ENCODE measurements at regions not wholly inside any gene's neighbourhood (a gene's known extent, or its start where the extent isn't known, plus 50 kb on each side); places are given as distances from the start of the nearest gene placed in this dataset.

DNA sequence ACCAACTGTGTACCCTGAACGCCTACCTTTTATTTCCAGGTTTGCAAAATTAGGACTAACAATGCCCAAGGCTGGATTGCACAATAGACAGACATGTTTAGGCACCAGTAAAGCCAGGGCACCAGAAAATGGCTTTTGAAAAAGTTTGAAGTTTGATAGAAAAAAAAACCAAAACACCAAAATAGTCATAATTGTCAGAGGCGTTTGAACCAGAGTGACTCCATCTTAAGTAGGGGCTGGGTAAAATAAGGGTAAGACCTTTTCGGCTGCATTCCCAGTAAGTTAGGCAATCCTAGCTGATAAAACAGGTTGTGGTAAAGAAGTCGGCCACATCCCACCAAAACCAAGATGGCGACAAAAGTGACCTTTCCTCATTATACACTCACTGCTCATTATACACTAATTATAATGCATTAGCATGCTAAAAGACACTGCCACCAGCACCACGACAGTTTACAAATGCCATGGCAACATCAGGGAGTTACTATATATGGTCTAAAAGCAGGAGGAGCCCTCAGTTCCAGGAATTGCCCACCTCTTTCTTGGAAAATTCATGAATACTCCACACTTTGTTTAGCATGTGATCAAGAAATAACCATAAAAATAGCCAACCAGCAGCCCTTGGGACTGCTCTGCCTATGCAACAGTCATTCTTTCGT lies 71.2 kb upstream of the EPCAM start (continued):
- TF ChIP-seq, protein P1, sequence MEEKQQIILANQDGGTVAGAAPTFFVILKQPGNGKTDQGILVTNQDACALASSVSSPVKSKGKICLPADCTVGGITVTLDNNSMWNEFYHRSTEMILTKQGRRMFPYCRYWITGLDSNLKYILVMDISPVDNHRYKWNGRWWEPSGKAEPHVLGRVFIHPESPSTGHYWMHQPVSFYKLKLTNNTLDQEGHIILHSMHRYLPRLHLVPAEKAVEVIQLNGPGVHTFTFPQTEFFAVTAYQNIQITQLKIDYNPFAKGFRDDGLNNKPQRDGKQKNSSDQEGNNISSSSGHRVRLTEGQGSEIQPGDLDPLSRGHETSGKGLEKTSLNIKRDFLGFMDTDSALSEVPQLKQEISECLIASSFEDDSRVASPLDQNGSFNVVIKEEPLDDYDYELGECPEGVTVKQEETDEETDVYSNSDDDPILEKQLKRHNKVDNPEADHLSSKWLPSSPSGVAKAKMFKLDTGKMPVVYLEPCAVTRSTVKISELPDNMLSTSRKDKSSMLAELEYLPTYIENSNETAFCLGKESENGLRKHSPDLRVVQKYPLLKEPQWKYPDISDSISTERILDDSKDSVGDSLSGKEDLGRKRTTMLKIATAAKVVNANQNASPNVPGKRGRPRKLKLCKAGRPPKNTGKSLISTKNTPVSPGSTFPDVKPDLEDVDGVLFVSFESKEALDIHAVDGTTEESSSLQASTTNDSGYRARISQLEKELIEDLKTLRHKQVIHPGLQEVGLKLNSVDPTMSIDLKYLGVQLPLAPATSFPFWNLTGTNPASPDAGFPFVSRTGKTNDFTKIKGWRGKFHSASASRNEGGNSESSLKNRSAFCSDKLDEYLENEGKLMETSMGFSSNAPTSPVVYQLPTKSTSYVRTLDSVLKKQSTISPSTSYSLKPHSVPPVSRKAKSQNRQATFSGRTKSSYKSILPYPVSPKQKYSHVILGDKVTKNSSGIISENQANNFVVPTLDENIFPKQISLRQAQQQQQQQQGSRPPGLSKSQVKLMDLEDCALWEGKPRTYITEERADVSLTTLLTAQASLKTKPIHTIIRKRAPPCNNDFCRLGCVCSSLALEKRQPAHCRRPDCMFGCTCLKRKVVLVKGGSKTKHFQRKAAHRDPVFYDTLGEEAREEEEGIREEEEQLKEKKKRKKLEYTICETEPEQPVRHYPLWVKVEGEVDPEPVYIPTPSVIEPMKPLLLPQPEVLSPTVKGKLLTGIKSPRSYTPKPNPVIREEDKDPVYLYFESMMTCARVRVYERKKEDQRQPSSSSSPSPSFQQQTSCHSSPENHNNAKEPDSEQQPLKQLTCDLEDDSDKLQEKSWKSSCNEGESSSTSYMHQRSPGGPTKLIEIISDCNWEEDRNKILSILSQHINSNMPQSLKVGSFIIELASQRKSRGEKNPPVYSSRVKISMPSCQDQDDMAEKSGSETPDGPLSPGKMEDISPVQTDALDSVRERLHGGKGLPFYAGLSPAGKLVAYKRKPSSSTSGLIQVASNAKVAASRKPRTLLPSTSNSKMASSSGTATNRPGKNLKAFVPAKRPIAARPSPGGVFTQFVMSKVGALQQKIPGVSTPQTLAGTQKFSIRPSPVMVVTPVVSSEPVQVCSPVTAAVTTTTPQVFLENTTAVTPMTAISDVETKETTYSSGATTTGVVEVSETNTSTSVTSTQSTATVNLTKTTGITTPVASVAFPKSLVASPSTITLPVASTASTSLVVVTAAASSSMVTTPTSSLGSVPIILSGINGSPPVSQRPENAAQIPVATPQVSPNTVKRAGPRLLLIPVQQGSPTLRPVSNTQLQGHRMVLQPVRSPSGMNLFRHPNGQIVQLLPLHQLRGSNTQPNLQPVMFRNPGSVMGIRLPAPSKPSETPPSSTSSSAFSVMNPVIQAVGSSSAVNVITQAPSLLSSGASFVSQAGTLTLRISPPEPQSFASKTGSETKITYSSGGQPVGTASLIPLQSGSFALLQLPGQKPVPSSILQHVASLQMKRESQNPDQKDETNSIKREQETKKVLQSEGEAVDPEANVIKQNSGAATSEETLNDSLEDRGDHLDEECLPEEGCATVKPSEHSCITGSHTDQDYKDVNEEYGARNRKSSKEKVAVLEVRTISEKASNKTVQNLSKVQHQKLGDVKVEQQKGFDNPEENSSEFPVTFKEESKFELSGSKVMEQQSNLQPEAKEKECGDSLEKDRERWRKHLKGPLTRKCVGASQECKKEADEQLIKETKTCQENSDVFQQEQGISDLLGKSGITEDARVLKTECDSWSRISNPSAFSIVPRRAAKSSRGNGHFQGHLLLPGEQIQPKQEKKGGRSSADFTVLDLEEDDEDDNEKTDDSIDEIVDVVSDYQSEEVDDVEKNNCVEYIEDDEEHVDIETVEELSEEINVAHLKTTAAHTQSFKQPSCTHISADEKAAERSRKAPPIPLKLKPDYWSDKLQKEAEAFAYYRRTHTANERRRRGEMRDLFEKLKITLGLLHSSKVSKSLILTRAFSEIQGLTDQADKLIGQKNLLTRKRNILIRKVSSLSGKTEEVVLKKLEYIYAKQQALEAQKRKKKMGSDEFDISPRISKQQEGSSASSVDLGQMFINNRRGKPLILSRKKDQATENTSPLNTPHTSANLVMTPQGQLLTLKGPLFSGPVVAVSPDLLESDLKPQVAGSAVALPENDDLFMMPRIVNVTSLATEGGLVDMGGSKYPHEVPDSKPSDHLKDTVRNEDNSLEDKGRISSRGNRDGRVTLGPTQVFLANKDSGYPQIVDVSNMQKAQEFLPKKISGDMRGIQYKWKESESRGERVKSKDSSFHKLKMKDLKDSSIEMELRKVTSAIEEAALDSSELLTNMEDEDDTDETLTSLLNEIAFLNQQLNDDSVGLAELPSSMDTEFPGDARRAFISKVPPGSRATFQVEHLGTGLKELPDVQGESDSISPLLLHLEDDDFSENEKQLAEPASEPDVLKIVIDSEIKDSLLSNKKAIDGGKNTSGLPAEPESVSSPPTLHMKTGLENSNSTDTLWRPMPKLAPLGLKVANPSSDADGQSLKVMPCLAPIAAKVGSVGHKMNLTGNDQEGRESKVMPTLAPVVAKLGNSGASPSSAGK (IDR thresholded peaks at IDR 0.05) = no peak
- no peak for TF ChIP-seq ZNF12 (CRISPR knock-in tag; IDR thresholded peaks at IDR 0.05)
- TF ChIP-seq TCFL5 (CRISPR knock-in tag; conservative IDR thresholded peaks at IDR 0.05) = peak; percentile 92
- TF ChIP-seq, protein P2, sequence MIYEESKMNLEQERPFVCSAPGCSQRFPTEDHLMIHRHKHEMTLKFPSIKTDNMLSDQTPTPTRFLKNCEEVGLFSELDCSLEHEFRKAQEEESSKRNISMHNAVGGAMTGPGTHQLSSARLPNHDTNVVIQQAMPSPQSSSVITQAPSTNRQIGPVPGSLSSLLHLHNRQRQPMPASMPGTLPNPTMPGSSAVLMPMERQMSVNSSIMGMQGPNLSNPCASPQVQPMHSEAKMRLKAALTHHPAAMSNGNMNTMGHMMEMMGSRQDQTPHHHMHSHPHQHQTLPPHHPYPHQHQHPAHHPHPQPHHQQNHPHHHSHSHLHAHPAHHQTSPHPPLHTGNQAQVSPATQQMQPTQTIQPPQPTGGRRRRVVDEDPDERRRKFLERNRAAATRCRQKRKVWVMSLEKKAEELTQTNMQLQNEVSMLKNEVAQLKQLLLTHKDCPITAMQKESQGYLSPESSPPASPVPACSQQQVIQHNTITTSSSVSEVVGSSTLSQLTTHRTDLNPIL (CRISPR knock-in tag; IDR thresholded peaks at IDR 0.05) = peak; percentile 75; the same call in 1 of the 2 replicates
- no peak for TF ChIP-seq KLF16 (IDR thresholded peaks at IDR 0.05)
- TF ChIP-seq SMAD1 (IDR thresholded peaks at IDR 0.05; ENCODE audit: low read depth, low read length, partially characterized antibody) = no peak
- TF ChIP-seq ZNF584 (CRISPR knock-in tag; IDR thresholded peaks at IDR 0.05; ENCODE audit: low read depth) = peak; percentile 99
- TF ChIP-seq, protein P3, sequence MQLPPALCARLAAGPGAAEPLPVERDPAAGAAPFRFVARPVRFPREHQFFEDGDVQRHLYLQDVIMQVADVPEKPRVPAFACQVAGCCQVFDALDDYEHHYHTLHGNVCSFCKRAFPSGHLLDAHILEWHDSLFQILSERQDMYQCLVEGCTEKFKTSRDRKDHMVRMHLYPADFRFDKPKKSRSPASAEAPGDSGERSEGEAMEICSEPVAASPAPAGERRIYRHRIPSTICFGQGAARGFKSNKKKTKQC (CRISPR knock-in tag; IDR thresholded peaks at IDR 0.05) = no peak
- TF ChIP-seq, protein P4, sequence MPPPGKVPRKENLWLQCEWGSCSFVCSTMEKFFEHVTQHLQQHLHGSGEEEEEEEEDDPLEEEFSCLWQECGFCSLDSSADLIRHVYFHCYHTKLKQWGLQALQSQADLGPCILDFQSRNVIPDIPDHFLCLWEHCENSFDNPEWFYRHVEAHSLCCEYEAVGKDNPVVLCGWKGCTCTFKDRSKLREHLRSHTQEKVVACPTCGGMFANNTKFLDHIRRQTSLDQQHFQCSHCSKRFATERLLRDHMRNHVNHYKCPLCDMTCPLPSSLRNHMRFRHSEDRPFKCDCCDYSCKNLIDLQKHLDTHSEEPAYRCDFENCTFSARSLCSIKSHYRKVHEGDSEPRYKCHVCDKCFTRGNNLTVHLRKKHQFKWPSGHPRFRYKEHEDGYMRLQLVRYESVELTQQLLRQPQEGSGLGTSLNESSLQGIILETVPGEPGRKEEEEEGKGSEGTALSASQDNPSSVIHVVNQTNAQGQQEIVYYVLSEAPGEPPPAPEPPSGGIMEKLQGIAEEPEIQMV (tag; conservative IDR thresholded peaks at IDR 0.05; ENCODE audit: low read depth) = peak; percentile 91
- TF ChIP-seq, protein P5, sequence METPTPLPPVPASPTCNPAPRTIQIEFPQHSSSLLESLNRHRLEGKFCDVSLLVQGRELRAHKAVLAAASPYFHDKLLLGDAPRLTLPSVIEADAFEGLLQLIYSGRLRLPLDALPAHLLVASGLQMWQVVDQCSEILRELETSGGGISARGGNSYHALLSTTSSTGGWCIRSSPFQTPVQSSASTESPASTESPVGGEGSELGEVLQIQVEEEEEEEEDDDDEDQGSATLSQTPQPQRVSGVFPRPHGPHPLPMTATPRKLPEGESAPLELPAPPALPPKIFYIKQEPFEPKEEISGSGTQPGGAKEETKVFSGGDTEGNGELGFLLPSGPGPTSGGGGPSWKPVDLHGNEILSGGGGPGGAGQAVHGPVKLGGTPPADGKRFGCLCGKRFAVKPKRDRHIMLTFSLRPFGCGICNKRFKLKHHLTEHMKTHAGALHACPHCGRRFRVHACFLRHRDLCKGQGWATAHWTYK (CRISPR knock-in tag; IDR thresholded peaks at IDR 0.05) = peak; percentile 97
- TF ChIP-seq BDP1 (IDR thresholded peaks at IDR 0.05; ENCODE audit: insufficient read depth, insufficient read length) = no peak

Data from K562 (cell line).